WTC11 (cell line): ENCODE measurements at regions not wholly inside any gene's neighbourhood (a gene's known extent, or its start where the extent isn't known, plus 50 kb on each side); places are given as distances from the start of the nearest gene placed in this dataset.

Experiments used
- ATAC-seq: fragments of 200-7000 bp; cut with Tn5 transposase; 2 replicates; pipeline ENCODE4 v1.10.0; 2021; ENCODE audit warnings: mild to moderate bottlenecking, moderate library complexity
- CTCF ChIA-PET: fragments of 300-600 bp; sonication (Branson Sonifier 250); formaldehyde crosslinking; loops from one replicate; lab custom pipeline; 2021; ENCODE audit warnings: antibody characterized with exemption; lab: Charles Lee
- POLR2A ChIA-PET: fragments of 350-600 bp; sonication (Branson Sonifier 250); formaldehyde crosslinking; loops from one replicate; lab custom pipeline; 2021; ENCODE audit warnings: antibody characterized with exemption; lab: Charles Lee
- DNase-seq: peaks from one replicate; pipeline ENCODE4 v3.0.0; 2021; ENCODE audit warnings: low spot score
- H3K27ac Mint-ChIP-seq: 2 replicates; pipeline ENCODE4 v1.8.0; 2021; ENCODE audit warnings: mixed read lengths
- H3K27me3 Mint-ChIP-seq: 2 replicates; pipeline ENCODE4 v1.8.0; 2021; ENCODE audit warnings: low read depth, mild to moderate bottlenecking, moderate library complexity, mixed read lengths
- H3K36me3 Mint-ChIP-seq: 2 replicates; pipeline ENCODE4 v1.8.0; 2021; ENCODE audit warnings: mixed read lengths
- H3K4me1 Mint-ChIP-seq: 2 replicates; pipeline ENCODE4 v1.8.0; 2022; ENCODE audit warnings: mixed read lengths
- H3K4me3 Mint-ChIP-seq: 2 replicates; pipeline ENCODE4 v1.8.0; 2021; ENCODE audit warnings: mild to moderate bottlenecking, moderate library complexity, mixed read lengths
- H3K9me3 Mint-ChIP-seq: 2 replicates; pipeline ENCODE4 v1.8.0; 2021; ENCODE audit warnings: mixed read lengths
- GABPB1 ChIP-seq: sonication (generic); formaldehyde crosslinking; IDR thresholded peaks from 2 replicates; pipeline ENCODE4 v1.8.1; 2023; ENCODE audit warnings: mild to moderate bottlenecking, missing genetic modification reagents
- HMGA2 ChIP-seq: fragments of 250-450 bp; sonication (Bioruptor Pico); IDR thresholded peaks from 2 replicates; pipeline ENCODE4 v1.4.0; 2021; ENCODE audit warnings: mild to moderate bottlenecking, moderate library complexity
- PRRX2 ChIP-seq: fragments of 250-450 bp; sonication (Bioruptor Pico); IDR thresholded peaks from 2 replicates; pipeline ENCODE4 v1.8.0; 2021; ENCODE audit warnings: mild to moderate bottlenecking
- ZBTB21 ChIP-seq: sonication (generic); formaldehyde crosslinking; IDR thresholded peaks from 2 replicates; pipeline ENCODE4 v1.8.1; 2023; ENCODE audit warnings: mild to moderate bottlenecking, missing genetic modification reagents, borderline replicate concordance
- TF ChIP-seq, protein P1 (sequence below): fragments of 200-600 bp; IDR thresholded peaks from 2 replicates; pipeline ENCODE4 v1.8.0; 2022; ENCODE audit warnings: antibody characterized with exemption
- TF ChIP-seq, protein P2 (sequence below): sonication (generic); formaldehyde crosslinking; IDR thresholded peaks from 2 replicates; pipeline ENCODE4 v1.8.0; 2022; ENCODE audit warnings: mild to moderate bottlenecking, missing genetic modification reagents
- TF ChIP-seq, protein P3 (sequence below): sonication (generic); formaldehyde crosslinking; IDR thresholded peaks from 2 replicates; pipeline ENCODE4 v1.8.0; 2023; ENCODE audit warnings: missing genetic modification reagents, mild to moderate bottlenecking, borderline replicate concordance
- TF ChIP-seq, protein P4 (sequence below): fragments of 250-450 bp; sonication (Bioruptor Pico); conservative IDR thresholded peaks from 2 replicates; pipeline ENCODE4 v1.9.0; 2021; ENCODE audit warnings: mild to moderate bottlenecking
- TF ChIP-seq, protein P5 (sequence below): sonication (generic); formaldehyde crosslinking; IDR thresholded peaks from 2 replicates; pipeline ENCODE4 v1.8.1; 2023; ENCODE audit warnings: mild to moderate bottlenecking, moderate library complexity, missing genetic modification reagents
- TF ChIP-seq, protein P6 (sequence below): fragments of 250-450 bp; sonication (Bioruptor Pico); IDR thresholded peaks from 2 replicates; pipeline ENCODE4 v1.9.0; 2021; ENCODE audit warnings: mild to moderate bottlenecking
- TF ChIP-seq, protein P7 (sequence below): sonication (generic); formaldehyde crosslinking; IDR thresholded peaks from 2 replicates; pipeline ENCODE4 v1.8.0; 2023; ENCODE audit warnings: mild to moderate bottlenecking, missing genetic modification reagents

DNA sequence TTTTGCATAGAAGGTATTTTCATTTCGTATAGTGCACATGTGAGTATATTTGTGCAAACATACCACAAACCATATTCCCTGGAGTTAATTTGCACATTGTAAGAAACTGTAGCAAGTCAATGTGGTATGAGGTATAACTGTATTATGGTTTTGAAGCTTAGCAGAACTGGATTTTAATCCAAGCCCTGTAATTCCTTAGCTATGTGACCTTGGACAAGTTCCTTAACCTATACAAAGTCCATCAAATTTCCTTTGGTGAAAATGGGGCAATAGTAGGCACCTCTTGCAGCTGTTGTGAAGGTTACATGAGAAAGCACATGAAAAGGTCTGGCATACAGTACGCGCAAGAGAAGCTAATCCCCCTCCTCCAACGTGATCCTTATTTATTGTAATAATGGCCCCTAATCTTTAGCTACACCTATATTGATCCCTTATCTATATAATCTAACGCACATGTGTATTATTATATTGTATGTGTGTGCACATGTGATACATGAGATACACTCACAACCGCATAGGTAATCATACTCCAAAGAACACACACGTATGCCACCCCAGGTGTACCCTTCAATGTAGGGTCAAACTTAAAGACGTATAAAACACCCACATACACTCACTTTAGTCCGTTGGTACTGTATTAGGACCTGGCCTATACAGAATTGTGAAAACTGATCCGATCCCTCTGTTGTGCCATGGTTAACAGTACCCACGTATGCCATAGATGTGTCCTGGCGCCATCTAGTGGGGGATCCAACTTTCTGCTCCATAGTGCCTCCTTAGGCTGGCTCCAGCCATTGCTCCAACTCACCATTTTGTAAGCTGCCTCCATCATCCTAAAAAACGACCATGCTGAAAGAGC, 402.9 kb upstream of the SLC14A2 start:
- ChIA-PET POLR2A (no interaction called here), CTCF (interaction anchor here (0.5 to 1.5 kb wide), 69 partner anchors 8 to 1585 kb away, joined by 3 to 13 read pairs (median 4); no protein-coding TSS in a partner anchor)
- Mint-ChIP-seq H3K4me3 (no peak overlapping the region), H3K9me3 (peaks cover 5% of the 10 kb centered on the region), H3K36me3 (no peaks in the 10 kb centered on the region; the same call in 1 of the 2 replicates), H3K27ac (no peak overlapping the region), H3K27me3 (no peaks in the 10 kb centered on the region; the same call in 1 of the 2 replicates), H3K4me1 (peaks cover 2% of the 10 kb centered on the region; the same call in 1 of the 2 replicates)
- DNase-seq (peak; percentile 85), ATAC-seq (peak; percentile 99)
- 0 out of 2 replicates have a peak, but pooled peaks have one; percentile 16 for TF ChIP-seq PRRX2 (CRISPR knock-in tag)
- TF ChIP-seq, protein P1, sequence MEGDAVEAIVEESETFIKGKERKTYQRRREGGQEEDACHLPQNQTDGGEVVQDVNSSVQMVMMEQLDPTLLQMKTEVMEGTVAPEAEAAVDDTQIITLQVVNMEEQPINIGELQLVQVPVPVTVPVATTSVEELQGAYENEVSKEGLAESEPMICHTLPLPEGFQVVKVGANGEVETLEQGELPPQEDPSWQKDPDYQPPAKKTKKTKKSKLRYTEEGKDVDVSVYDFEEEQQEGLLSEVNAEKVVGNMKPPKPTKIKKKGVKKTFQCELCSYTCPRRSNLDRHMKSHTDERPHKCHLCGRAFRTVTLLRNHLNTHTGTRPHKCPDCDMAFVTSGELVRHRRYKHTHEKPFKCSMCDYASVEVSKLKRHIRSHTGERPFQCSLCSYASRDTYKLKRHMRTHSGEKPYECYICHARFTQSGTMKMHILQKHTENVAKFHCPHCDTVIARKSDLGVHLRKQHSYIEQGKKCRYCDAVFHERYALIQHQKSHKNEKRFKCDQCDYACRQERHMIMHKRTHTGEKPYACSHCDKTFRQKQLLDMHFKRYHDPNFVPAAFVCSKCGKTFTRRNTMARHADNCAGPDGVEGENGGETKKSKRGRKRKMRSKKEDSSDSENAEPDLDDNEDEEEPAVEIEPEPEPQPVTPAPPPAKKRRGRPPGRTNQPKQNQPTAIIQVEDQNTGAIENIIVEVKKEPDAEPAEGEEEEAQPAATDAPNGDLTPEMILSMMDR = peak; percentile 70
- TF ChIP-seq GABPB1 (CRISPR knock-in tag) = no peak

DNA sequence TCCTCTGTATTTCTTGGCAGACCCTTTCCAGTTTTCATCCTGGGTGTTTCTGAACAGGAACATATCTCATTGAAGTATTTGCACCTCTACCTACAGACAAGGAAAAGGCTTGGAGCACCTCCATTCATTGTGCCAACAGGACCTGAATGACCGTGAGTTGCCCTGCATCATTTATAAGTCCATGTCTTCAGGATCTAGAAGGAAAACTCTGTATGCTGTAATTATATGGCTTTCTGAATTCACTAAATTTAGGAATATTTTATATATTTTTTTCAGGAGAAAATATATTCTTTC, 402.3 kb upstream of the SLC14A2 start:
- ChIA-PET CTCF (interaction anchor here (0.5 to 1.5 kb wide), 69 partner anchors 9 to 1585 kb away, joined by 3 to 13 read pairs (median 4); no protein-coding TSS in a partner anchor), POLR2A (no interaction called here)
- H3K27ac Mint-ChIP-seq = no peak overlapping the region
- no peak overlapping the region for H3K4me3 Mint-ChIP-seq
- no peaks in the 10 kb centered on the region; the same call in 1 of the 2 replicates for H3K27me3 Mint-ChIP-seq
- H3K36me3 Mint-ChIP-seq = no peaks in the 10 kb centered on the region; the same call in 1 of the 2 replicates
- DNase-seq (no peak), ATAC-seq (no peak)
- H3K4me1 Mint-ChIP-seq = peaks cover 2% of the 10 kb centered on the region; the same call in 1 of the 2 replicates
- H3K9me3 Mint-ChIP-seq = peaks cover 5% of the 10 kb centered on the region
- no peak for TF ChIP-seq HMGA2 (CRISPR knock-in tag)
- no peak for TF ChIP-seq ZBTB21
- TF ChIP-seq, protein P2, sequence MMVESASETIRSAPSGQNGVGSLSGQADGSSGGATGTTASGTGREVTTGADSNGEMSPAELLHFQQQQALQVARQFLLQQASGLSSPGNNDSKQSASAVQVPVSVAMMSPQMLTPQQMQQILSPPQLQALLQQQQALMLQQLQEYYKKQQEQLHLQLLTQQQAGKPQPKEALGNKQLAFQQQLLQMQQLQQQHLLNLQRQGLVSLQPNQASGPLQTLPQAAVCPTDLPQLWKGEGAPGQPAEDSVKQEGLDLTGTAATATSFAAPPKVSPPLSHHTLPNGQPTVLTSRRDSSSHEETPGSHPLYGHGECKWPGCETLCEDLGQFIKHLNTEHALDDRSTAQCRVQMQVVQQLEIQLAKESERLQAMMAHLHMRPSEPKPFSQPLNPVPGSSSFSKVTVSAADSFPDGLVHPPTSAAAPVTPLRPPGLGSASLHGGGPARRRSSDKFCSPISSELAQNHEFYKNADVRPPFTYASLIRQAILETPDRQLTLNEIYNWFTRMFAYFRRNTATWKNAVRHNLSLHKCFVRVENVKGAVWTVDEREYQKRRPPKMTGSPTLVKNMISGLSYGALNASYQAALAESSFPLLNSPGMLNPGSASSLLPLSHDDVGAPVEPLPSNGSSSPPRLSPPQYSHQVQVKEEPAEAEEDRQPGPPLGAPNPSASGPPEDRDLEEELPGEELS (CRISPR knock-in tag) = no peak
- TF ChIP-seq, protein P3, sequence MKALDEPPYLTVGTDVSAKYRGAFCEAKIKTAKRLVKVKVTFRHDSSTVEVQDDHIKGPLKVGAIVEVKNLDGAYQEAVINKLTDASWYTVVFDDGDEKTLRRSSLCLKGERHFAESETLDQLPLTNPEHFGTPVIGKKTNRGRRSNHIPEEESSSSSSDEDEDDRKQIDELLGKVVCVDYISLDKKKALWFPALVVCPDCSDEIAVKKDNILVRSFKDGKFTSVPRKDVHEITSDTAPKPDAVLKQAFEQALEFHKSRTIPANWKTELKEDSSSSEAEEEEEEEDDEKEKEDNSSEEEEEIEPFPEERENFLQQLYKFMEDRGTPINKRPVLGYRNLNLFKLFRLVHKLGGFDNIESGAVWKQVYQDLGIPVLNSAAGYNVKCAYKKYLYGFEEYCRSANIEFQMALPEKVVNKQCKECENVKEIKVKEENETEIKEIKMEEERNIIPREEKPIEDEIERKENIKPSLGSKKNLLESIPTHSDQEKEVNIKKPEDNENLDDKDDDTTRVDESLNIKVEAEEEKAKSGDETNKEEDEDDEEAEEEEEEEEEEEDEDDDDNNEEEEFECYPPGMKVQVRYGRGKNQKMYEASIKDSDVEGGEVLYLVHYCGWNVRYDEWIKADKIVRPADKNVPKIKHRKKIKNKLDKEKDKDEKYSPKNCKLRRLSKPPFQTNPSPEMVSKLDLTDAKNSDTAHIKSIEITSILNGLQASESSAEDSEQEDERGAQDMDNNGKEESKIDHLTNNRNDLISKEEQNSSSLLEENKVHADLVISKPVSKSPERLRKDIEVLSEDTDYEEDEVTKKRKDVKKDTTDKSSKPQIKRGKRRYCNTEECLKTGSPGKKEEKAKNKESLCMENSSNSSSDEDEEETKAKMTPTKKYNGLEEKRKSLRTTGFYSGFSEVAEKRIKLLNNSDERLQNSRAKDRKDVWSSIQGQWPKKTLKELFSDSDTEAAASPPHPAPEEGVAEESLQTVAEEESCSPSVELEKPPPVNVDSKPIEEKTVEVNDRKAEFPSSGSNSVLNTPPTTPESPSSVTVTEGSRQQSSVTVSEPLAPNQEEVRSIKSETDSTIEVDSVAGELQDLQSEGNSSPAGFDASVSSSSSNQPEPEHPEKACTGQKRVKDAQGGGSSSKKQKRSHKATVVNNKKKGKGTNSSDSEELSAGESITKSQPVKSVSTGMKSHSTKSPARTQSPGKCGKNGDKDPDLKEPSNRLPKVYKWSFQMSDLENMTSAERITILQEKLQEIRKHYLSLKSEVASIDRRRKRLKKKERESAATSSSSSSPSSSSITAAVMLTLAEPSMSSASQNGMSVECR = no peak
- TF ChIP-seq, protein P4, sequence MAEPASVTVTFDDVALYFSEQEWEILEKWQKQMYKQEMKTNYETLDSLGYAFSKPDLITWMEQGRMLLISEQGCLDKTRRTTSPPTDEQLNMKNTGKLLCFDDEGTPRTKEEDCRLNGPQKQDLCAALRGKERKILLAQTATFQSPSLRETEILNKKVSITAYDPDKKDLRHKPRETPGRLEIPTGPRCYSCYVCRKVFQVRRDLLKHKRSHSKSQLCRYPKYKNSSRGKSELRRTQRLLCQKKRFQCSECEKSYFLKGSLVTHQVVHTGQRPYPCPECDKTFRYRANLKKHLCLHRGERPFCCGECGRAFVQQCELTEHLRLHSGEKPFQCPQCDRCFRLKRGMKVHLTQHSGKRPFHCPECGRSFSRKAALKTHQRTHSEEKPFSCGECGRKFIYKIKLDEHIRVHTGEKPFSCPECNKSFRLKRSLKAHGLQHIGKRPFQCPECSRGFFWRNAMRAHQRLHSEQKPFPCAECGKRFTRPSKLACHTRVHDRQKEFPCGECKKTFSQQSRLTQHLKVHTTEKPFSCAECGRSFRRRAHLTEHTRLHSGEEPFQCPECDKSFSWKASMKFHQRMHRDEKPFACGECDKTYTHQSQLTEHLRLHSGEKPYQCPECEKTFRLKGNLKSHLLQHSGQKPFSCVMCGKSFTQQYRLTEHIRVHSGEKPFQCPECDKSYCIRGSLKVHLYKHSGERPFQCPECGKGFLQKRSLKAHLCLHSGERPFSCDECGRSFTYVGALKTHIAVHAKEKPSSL (CRISPR knock-in tag) = no peak
- TF ChIP-seq, protein P5, sequence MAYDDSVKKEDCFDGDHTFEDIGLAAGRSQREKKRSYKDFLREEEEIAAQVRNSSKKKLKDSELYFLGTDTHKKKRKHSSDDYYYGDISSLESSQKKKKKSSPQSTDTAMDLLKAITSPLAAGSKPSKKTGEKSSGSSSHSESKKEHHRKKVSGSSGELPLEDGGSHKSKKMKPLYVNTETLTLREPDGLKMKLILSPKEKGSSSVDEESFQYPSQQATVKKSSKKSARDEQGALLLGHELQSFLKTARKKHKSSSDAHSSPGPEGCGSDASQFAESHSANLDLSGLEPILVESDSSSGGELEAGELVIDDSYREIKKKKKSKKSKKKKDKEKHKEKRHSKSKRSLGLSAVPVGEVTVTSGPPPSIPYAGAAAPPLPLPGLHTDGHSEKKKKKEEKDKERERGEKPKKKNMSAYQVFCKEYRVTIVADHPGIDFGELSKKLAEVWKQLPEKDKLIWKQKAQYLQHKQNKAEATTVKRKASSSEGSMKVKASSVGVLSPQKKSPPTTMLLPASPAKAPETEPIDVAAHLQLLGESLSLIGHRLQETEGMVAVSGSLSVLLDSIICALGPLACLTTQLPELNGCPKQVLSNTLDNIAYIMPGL (CRISPR knock-in tag) = no peak
- TF ChIP-seq, protein P6, sequence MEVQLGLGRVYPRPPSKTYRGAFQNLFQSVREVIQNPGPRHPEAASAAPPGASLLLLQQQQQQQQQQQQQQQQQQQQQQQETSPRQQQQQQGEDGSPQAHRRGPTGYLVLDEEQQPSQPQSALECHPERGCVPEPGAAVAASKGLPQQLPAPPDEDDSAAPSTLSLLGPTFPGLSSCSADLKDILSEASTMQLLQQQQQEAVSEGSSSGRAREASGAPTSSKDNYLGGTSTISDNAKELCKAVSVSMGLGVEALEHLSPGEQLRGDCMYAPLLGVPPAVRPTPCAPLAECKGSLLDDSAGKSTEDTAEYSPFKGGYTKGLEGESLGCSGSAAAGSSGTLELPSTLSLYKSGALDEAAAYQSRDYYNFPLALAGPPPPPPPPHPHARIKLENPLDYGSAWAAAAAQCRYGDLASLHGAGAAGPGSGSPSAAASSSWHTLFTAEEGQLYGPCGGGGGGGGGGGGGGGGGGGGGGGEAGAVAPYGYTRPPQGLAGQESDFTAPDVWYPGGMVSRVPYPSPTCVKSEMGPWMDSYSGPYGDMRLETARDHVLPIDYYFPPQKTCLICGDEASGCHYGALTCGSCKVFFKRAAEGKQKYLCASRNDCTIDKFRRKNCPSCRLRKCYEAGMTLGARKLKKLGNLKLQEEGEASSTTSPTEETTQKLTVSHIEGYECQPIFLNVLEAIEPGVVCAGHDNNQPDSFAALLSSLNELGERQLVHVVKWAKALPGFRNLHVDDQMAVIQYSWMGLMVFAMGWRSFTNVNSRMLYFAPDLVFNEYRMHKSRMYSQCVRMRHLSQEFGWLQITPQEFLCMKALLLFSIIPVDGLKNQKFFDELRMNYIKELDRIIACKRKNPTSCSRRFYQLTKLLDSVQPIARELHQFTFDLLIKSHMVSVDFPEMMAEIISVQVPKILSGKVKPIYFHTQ = no peak
- TF ChIP-seq, protein P7, sequence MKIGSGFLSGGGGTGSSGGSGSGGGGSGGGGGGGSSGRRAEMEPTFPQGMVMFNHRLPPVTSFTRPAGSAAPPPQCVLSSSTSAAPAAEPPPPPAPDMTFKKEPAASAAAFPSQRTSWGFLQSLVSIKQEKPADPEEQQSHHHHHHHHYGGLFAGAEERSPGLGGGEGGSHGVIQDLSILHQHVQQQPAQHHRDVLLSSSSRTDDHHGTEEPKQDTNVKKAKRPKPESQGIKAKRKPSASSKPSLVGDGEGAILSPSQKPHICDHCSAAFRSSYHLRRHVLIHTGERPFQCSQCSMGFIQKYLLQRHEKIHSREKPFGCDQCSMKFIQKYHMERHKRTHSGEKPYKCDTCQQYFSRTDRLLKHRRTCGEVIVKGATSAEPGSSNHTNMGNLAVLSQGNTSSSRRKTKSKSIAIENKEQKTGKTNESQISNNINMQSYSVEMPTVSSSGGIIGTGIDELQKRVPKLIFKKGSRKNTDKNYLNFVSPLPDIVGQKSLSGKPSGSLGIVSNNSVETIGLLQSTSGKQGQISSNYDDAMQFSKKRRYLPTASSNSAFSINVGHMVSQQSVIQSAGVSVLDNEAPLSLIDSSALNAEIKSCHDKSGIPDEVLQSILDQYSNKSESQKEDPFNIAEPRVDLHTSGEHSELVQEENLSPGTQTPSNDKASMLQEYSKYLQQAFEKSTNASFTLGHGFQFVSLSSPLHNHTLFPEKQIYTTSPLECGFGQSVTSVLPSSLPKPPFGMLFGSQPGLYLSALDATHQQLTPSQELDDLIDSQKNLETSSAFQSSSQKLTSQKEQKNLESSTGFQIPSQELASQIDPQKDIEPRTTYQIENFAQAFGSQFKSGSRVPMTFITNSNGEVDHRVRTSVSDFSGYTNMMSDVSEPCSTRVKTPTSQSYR (CRISPR knock-in tag) = no peak
